ENCODE measurements at regions not wholly inside any gene's neighbourhood (a gene's known extent, or its start where the extent isn't known, plus 50 kb on each side); places are given as distances from the start of the nearest gene placed in this dataset.

GRCh38 chr11:11164334-11164690, 188.7 kb downstream of the CSNK2A3 start:
- Histone ChIP-seq H3K27ac (ENCODE audit: low read depth in 1 of 2, low read length in 2 of 2) (no peak overlapping the region), H3K27me3 (ENCODE audit: control insufficient read depth in 1 of 2, insufficient read depth in 2 of 2, low read length in 2 of 2) (no peaks in the 10 kb centered on the region), H3K4me3 (ENCODE audit: low read length) (no peak overlapping the region), H3K4me1 (ENCODE audit: insufficient read depth, low read length) (no peaks in the 10 kb centered on the region), H3K9me3 (ENCODE audit: control insufficient read depth in 1 of 2, insufficient read depth in 1 of 2, low read length in 2 of 2) (peaks cover 0 to 5% of the 10 kb centered on the region in 2 experiments), H3K36me3 (ENCODE audit: insufficient read depth, low read length) (no peaks in the 10 kb centered on the region)
- H3K27ac Mint-ChIP-seq = no peak overlapping the region
- TF ChIP-seq, protein P1, sequence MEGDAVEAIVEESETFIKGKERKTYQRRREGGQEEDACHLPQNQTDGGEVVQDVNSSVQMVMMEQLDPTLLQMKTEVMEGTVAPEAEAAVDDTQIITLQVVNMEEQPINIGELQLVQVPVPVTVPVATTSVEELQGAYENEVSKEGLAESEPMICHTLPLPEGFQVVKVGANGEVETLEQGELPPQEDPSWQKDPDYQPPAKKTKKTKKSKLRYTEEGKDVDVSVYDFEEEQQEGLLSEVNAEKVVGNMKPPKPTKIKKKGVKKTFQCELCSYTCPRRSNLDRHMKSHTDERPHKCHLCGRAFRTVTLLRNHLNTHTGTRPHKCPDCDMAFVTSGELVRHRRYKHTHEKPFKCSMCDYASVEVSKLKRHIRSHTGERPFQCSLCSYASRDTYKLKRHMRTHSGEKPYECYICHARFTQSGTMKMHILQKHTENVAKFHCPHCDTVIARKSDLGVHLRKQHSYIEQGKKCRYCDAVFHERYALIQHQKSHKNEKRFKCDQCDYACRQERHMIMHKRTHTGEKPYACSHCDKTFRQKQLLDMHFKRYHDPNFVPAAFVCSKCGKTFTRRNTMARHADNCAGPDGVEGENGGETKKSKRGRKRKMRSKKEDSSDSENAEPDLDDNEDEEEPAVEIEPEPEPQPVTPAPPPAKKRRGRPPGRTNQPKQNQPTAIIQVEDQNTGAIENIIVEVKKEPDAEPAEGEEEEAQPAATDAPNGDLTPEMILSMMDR (IDR thresholded peaks at IDR 0.05) = no peak
- no peaks in the 10 kb centered on the region for H3K36me3 Mint-ChIP-seq (ENCODE audit: low read depth)
- H3K4me1 Mint-ChIP-seq (ENCODE audit: low read depth) = no peaks in the 10 kb centered on the region
- no peak overlapping the region for H3K4me3 Mint-ChIP-seq
- ChIA-PET POLR2A (no interaction called here), CTCF (no interaction called here)
- ATAC-seq (ENCODE audit: poor library complexity) (no peak), DNase-seq (no peak)
- H3K9me3 Mint-ChIP-seq = no peaks in the 10 kb centered on the region
- H3K27me3 Mint-ChIP-seq = peaks cover 4% of the 10 kb centered on the region
- intact Hi-C loops (cut with DNase I, micrococcal nuclease) = no loop called here

DNA sequence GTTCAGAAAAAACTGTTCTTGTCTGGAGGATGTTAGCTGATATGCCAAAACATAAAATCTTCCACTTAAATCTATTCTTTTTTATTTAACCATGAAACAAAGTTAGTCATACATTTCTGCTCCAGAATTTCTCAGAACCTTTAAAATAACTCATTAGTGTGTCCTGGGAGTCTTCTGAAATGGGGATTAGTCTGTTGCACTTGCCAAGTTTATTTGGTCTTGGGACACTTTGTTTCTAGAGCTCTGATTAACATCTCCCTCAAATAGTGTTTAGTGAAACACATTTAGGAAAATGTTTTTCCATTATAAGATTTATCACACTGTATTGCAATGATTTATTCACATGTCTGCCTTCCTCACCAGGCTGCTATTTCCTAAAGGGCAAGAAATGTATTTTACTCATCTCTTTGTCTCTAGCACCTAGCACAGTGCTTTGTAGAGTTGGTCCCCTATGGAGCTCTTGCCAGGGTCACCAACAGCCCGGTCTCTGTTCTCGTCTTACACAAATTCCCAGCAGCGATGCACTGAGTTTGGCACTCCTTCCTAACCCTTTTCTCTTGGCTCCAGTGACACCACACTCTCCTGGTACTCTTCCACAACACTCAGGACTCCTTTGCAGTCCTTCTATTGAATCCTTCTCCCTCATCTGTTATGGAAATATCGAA, 189.2 kb downstream of the CSNK2A3 start:
- TF ChIP-seq, protein P1 (IDR thresholded peaks at IDR 0.05) = no peak
- Mint-ChIP-seq H3K27ac (no peak overlapping the region), H3K9me3 (no peaks in the 10 kb centered on the region), H3K36me3 (ENCODE audit: low read depth) (no peaks in the 10 kb centered on the region), H3K4me3 (no peak overlapping the region), H3K4me1 (ENCODE audit: low read depth) (no peaks in the 10 kb centered on the region), H3K27me3 (peaks cover 4% of the 10 kb centered on the region)
- ChIA-PET POLR2A (no interaction called here), CTCF (interaction anchor here (0.8 kb wide), 1 partner anchor 135 kb away, joined by 4 read pairs; no protein-coding TSS in a partner anchor)
- H3K9me3 ChIP-seq (ENCODE audit: control insufficient read depth in 1 of 2, insufficient read depth in 1 of 2, low read length in 2 of 2) = peaks cover 0 to 5% of the 10 kb centered on the region in 2 experiments
- H3K27ac ChIP-seq (ENCODE audit: low read depth in 1 of 2, low read length in 2 of 2) = no peak overlapping the region
- intact Hi-C loops (cut with DNase I, micrococcal nuclease) = no loop called here
- ATAC-seq (ENCODE audit: poor library complexity) (no peak), DNase-seq (no peak)
- H3K36me3 ChIP-seq (ENCODE audit: insufficient read depth, low read length) = no peaks in the 10 kb centered on the region
- H3K27me3 ChIP-seq (ENCODE audit: control insufficient read depth in 1 of 2, insufficient read depth in 2 of 2, low read length in 2 of 2) = no peaks in the 10 kb centered on the region
- no peak overlapping the region for H3K4me3 ChIP-seq (ENCODE audit: low read length)
- H3K4me1 ChIP-seq (ENCODE audit: insufficient read depth, low read length) = no peaks in the 10 kb centered on the region

DNA sequence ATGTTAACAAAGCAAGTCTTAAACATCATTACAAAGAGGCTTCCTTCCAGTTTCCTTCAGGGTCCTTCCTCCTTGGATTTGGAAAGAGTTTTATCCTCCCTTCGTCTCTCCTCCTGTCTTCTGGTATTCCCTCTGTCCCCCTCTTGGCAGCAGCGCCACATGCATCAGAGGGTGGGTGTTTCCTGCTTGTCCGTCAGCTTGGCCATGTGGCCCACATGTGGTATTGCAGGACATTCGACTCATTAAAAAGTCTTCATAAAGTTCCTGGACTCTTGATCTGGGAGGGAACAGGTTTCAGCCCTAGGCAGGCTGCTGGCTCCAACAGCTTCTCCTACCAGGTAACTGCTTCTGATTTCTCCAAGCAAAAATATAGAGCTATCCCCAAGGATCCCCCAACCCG, 189.8 kb downstream of the CSNK2A3 start:
- ATAC-seq (ENCODE audit: poor library complexity) (no peak), DNase-seq (no peak)
- H3K27me3 ChIP-seq (ENCODE audit: control insufficient read depth in 1 of 2, insufficient read depth in 2 of 2, low read length in 2 of 2) = no peaks in the 10 kb centered on the region
- Mint-ChIP-seq H3K4me3 (no peak overlapping the region), H3K36me3 (ENCODE audit: low read depth) (no peaks in the 10 kb centered on the region), H3K9me3 (no peaks in the 10 kb centered on the region), H3K27ac (no peak overlapping the region), H3K4me1 (ENCODE audit: low read depth) (no peaks in the 10 kb centered on the region), H3K27me3 (peaks cover 4% of the 10 kb centered on the region)
- no peak overlapping the region for H3K4me3 ChIP-seq (ENCODE audit: low read length)
- H3K27ac ChIP-seq (ENCODE audit: low read depth in 1 of 2, low read length in 2 of 2) = no peak overlapping the region
- CTCF ChIA-PET = interaction anchor here (0.8 kb wide), 1 partner anchor 135 kb away, joined by 4 read pairs; no protein-coding TSS in a partner anchor
- H3K36me3 ChIP-seq (ENCODE audit: insufficient read depth, low read length) = no peaks in the 10 kb centered on the region
- TF ChIP-seq, protein P1 (IDR thresholded peaks at IDR 0.05) = no peak
- H3K9me3 ChIP-seq (ENCODE audit: control insufficient read depth in 1 of 2, insufficient read depth in 1 of 2, low read length in 2 of 2) = peaks cover 0 to 5% of the 10 kb centered on the region in 2 experiments
- POLR2A ChIA-PET = no interaction called here
- intact Hi-C loops (cut with DNase I, micrococcal nuclease) = no loop called here
- H3K4me1 ChIP-seq (ENCODE audit: insufficient read depth, low read length) = no peaks in the 10 kb centered on the region
